HG03025 (cell line): ENCODE measurements at regions not wholly inside any gene's neighbourhood (a gene's known extent, or its start where the extent isn't known, plus 50 kb on each side); places are given as distances from the start of the nearest gene placed in this dataset.

ENCODE experiments used
- ATAC-seq: cut with Tn5 transposase; IDR thresholded peaks from one replicate; pipeline ENCODE4 v1.9.1; 2021; ENCODE audit warnings: mild to moderate bottlenecking, moderate library complexity; ENCODE audit not compliant: unreplicated experiment, low FRiP score

DNA sequence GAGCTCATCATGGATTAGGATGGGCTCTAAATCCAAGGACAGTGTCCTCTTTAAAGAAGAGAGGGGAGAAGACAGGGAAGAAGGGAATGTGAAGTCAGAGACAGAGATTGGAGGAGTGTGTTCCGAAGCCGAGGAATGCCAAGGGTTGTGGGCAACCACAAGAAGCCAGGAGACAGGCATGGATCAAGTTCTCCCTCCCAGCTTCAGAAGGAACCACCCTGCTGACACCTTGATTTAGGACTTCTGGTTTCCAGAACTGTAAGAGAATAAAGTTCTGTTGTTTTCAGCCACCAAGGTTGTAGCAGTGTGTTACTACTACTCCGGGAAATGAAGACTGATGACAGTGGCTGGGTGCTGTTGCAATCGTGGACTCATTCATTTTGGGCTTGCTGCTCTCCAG is 120.1 kb downstream of the RPS12 start:
- no peak for ATAC-seq

DNA sequence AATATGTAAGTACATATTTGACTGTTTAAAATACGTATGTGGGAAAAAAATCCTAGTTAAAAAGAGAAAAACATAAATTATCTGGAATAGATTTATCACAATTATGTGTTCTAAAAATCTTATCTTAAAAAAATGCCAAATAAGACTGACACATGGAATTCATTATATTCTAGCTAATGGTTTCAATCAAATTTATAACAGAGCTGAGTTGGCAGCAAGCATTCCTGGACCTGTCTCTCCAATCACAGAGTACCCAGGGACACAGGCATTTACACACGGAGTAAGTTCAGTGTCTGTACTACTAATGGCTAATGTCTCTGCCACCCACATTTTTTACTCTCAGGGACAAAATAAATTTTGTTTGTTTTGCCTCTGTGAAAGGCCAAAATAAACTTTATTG is 122.3 kb downstream of the RPS12 start:
- ATAC-seq: no peak

- no peak for ATAC-seq
These were observed 123.1 kb downstream of the RPS12 start for GRCh38 chr6:132937466-132937906.

GRCh38 chr6:132948889-132949288 is 134.5 kb downstream of the RPS12 start:
- ATAC-seq: no peak

GRCh38 chr6:132950566-132950965 is 136.2 kb downstream of the RPS12 start:
- no peak for ATAC-seq

DNA sequence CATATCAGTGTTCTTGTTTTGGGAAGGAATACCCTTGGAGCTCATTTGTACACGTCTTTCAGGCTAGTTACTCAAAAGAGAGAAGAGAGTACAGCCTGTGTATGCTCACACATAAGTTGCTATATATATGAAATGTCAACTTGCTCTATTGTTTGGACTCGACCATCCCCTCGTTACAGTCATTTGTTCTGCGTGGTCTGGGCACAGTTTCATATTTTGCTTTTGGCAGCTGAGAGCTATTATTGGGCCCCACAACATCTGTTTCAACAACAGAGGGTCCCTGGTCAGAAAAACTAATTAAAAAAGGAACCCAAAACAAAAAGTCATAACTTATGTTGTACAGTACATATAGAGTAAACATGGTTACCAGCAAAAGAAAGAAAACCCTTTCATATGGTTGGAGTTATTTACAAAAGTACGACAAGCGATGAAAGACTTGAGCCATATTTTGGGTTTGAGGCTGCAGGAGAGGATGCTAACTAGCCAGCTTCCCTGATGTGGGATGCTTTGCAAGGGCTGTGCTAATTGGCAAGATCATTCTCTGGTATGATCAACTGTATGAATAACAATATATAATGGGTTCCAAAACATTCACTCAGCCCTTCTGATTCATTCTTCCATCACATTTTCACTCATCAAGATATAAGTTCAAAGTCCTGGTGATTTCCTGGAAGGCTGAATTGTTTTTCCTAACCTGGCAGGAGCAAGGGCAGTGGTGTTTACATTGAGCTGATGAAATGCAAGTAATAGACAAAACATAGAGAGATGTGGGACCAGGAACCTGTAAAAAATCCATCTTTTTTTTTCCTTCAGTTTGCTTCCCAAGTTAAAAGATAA is 137.9 kb downstream of the RPS12 start:
- ATAC-seq: no peak

DNA sequence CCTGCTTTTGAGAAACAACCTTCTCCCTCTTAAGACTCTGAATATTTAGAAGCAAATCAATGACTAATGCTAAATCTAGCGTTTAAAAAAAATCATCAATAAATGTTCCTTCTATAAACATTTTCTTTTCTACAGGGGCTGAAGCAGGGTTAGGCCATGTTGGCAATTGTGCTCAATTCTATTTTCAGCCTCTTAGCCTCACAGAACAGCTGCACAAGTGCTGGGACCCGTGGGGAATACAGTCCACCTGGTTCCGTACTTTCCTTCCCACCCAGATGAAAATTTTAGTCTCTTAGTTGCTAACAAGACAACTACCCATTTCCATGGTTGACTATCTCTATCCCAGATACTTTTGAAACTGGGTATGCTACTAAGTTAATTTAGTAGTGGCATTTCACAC is 138.6 kb downstream of the RPS12 start:
- ATAC-seq: no peak

GRCh38 chr6:132954222-132954621 is 139.9 kb downstream of the RPS12 start:
- ATAC-seq: no peak

DNA sequence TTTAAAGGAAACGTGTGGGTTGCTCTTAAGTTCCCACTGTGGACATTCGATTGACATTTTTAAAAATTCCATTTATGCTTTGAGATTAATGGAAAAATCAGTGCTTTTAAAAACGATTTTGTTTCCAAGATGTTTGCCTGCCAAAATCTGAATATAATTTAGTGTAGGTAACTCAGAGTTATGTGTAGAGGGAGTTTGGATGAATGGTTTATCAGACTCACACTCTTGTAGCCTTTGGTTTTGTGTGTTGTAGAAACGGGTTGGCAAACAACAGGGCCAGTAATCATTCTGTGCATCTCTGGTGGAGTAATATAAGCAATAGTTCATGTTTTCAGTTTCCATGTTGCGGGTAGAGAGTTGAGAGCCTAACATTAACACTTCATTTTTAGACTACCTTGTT is 140.6 kb downstream of the RPS12 start:
- no peak for ATAC-seq

GRCh38 chr6:132959639-132960326 is 145.4 kb downstream of the RPS12 start:
- ATAC-seq: no peak

DNA sequence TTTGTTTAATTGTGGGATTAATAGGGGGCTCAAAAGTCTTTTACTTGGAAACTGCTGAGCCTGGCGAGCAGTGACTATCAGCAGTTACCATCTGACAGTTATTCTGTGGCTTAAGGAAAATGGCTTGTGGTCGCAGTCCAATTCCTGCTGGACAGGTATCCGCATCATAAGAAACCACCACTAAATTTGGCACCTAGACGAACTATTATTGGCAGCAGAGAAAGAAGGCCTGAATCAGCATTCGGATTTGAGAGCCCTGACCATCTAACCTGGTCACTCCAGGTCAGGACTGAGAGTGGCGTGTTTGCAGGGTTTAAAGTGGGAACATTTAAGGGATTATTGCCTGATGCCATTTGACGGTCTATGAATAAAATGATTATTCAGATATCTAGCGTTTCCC is 146.4 kb downstream of the RPS12 start:
- no peak for ATAC-seq

- no peak for ATAC-seq
These were observed 146.8 kb downstream of the RPS12 start for GRCh38 chr6:132961122-132961521.

- ATAC-seq: no peak
These were observed 147.2 kb downstream of the RPS12 start for GRCh38 chr6:132961610-132962009.

GRCh38 chr6:132962936-132963868 is 148.8 kb downstream of the RPS12 start:
- peak; percentile 82 for ATAC-seq

DNA sequence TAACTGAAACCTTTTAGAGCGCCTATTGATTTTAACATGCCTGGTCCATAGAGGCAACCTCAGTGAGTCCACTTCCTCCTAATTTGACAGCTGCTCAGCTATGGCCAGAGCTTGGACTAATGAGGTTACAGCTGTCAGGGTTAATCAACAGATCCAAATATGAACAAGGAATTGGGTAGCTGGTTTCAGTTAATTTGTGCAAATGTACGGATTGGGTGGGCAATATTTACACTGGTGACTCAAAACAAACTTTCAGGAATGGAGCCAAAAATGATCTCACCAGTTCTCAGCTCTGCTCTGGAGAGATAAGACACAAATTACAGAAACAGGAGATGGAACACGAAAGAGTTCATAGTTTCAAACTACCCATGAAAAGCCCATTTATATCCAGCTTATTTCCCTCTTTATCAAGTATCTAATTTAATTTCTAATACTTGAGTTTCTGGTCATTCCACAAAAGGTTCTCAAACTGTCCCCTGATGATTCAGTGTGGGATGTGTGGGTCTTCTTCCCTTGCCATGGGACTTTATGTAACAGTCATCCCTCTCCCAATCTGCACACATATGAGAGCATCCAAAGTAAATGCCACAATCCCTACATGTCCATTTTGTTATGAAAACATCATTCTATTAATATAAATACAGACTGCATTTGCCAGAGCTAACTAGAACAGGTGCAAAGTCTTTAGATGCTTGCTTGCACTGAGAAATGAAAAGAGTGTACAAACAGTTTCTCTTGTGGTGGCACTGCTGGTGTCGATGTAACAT is 149.9 kb downstream of the RPS12 start:
- ATAC-seq: peak; percentile 39

- ATAC-seq: no peak
These were observed 150.6 kb downstream of the RPS12 start for GRCh38 chr6:132964868-132965382.

DNA sequence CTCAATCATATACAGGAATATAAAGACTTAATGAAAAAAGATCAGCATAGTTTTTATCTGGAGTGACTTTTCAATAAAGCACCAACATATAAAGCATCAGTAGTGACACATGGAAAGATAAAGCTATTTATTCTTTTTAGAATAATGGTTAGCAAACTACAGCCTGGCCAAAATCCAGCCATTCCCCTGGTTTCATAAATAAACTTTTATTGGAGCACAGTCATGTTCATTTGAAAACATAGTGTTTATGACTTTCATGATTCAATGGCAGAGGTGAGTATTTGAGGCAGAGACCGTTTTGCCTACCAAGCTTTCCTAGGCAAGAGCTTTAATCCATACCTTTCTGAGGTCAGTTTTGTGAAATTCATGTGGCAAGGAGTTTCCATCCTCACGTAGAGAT is 153.5 kb downstream of the RPS12 start:
- ATAC-seq: no peak

DNA sequence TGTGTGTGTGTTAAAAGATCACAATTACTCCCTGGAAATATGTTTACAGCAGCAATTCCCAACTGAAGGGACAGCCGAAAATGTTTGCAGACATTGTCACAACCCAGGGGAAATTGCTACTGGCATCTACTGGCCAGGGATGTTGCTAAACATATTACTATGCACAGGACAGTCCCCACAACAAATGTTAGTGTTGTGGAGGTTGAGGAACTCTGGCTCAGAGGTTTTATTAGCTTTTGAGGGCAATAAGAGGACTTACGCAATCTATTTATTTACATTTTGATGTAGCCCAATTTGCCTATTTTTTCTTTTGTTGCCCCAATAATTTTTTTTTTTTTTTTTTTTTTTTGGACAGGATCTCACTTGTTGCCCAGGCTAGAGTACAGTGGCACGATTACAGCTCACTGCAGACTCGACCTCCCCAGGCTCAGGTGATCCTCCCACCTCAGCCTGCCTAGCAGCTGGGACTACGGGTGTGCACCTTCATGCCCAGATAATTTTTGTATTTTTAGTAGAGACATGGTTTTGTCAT is 154.1 kb downstream of the RPS12 start:
- ATAC-seq: no peak

DNA sequence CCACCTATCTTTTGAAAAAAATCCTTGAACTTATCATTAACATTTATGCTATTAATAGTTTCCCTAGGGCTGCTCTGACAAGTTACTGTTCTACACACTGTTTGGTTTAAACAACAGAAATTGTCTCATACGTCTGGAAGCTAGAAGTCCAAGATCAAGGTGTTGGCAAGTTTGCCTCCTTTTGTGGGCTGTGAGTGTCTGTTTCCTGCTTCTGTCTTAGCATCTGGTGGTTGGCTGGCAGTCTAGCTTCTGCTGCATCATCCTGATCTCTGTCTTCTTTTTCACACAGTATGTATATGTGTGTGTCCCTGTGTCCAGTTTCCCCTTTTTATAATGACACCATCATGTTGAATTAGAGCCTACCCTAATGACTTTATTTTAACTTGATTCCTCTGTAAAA is 154.8 kb downstream of the RPS12 start:
- ATAC-seq: no peak

DNA sequence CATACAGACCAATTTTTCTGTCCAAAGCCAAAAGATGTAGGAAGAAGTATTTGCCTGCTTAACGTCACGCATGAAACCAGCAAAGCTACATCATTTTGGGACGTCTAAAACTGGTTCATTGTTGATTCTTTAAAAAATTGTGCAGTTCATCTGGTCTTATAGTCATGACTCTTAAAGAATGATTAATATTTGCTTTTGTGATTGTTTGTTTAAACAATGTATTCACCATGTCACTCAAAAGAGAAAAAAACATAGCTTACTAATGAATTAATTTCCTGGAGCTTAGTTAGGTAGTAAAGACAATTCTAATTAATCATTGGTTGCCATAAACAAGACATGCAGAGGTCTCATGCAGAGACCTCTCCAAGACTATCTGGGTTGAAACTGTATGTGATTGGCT is 157.3 kb downstream of the RPS12 start:
- ATAC-seq: no peak
